HEK293T (cell line): ENCODE measurements at regions not wholly inside any gene's neighbourhood (a gene's known extent, or its start where the extent isn't known, plus 50 kb on each side); places are given as distances from the start of the nearest gene placed in this dataset.

Source experiments
- FOXM1 ChIP-seq: fragments of 450-650 bp; IDR thresholded peaks from 2 replicates; pipeline ENCODE4 v1.6.1; 2017; ENCODE audit warnings: mild to moderate bottlenecking, borderline replicate concordance
- L3MBTL2 ChIP-seq: fragments of 450-650 bp; conservative IDR thresholded peaks from 2 replicates; pipeline ENCODE4 v1.6.1; 2016; ENCODE audit warnings: mild to moderate bottlenecking
- TARDBP ChIP-seq: fragments of 450-650 bp; IDR thresholded peaks from 2 replicates; pipeline ENCODE4 v1.6.1; 2016

- TF ChIP-seq FOXM1: no peak
- TF ChIP-seq TARDBP: no peak
- TF ChIP-seq L3MBTL2: no peak
Observed at GRCh38 chr3:106323586-106323985, 454.8 kb upstream of the CBLB start.
